NOMO-1 treated with dmso at 0.1 percent for 144 hours (cell line): ENCODE measurements at regions not wholly inside any gene's neighbourhood (a gene's known extent, or its start where the extent isn't known, plus 50 kb on each side); places are given as distances from the start of the nearest gene placed in this dataset.
"Not testable (repeated sequence)": the region's sequence is repeated elsewhere in the genome, so short reads cannot be mapped to it uniquely, and the experiment has no call there.

ENCODE experiments used
- DNase-seq: peaks from one replicate; lab custom pipeline; 2025; ENCODE audit not compliant: unreplicated experiment; lab: John Stamatoyannopoulos, UW

GRCh38 chr2:66317268-66317890 lies 117.5 kb upstream of the MEIS1 start:
- no peak for DNase-seq

GRCh38 chr2:66306483-66306882 lies 128.4 kb upstream of the MEIS1 start:
- DNase-seq: no peak

- no peak for DNase-seq
Measured at GRCh38 chr2:66305718-66306117, 129.2 kb upstream of the MEIS1 start.

- no peak for DNase-seq
Measured at GRCh38 chr2:66303471-66303870, 131.5 kb upstream of the MEIS1 start.

- DNase-seq: no peak
Measured at GRCh38 chr2:66301767-66302140, 133.2 kb upstream of the MEIS1 start.

- no peak for DNase-seq
Measured at GRCh38 chr2:66301022-66301766, 133.7 kb upstream of the MEIS1 start.

GRCh38 chr2:66283787-66284186 lies 151.1 kb upstream of the MEIS1 start:
- DNase-seq: no peak

- no peak for DNase-seq
Measured at GRCh38 chr2:66281980-66282379, 152.9 kb upstream of the MEIS1 start.

GRCh38 chr2:66279024-66279423 lies 155.9 kb upstream of the MEIS1 start:
- no peak for DNase-seq

- no peak for DNase-seq
Measured at GRCh38 chr2:66275984-66276383, 158.9 kb upstream of the MEIS1 start.

- DNase-seq: no peak
Measured at GRCh38 chr2:66273933-66274490, 160.9 kb upstream of the MEIS1 start.

- DNase-seq: no peak
Measured at GRCh38 chr2:66272751-66273150, 162.2 kb upstream of the MEIS1 start.

- DNase-seq: no peak
Measured at GRCh38 chr2:66271777-66272176, 163.1 kb upstream of the MEIS1 start.

GRCh38 chr2:66270247-66270646 lies 164.7 kb upstream of the MEIS1 start:
- DNase-seq: no peak

GRCh38 chr2:66269166-66269565 lies 165.8 kb upstream of the MEIS1 start:
- DNase-seq: no peak

GRCh38 chr2:66268756-66269155 lies 166.2 kb upstream of the MEIS1 start:
- no peak for DNase-seq

- no peak for DNase-seq
Measured at GRCh38 chr2:66264354-66264753, 170.6 kb upstream of the MEIS1 start.

GRCh38 chr2:66255867-66256266 lies 179.1 kb upstream of the MEIS1 start:
- DNase-seq: no peak

GRCh38 chr2:66255136-66255535 lies 179.8 kb upstream of the MEIS1 start:
- DNase-seq: no peak

GRCh38 chr2:66253066-66253465 lies 181.9 kb upstream of the MEIS1 start:
- DNase-seq: no peak

GRCh38 chr2:66252109-66252508 lies 182.8 kb upstream of the MEIS1 start:
- no peak for DNase-seq

GRCh38 chr2:66251573-66251972 lies 183.4 kb upstream of the MEIS1 start:
- no peak for DNase-seq

GRCh38 chr2:66249089-66249488 lies 185.8 kb upstream of the MEIS1 start:
- DNase-seq: not testable (repeated sequence)
